GM18909 (cell line): ENCODE measurements at regions not wholly inside any gene's neighbourhood (a gene's known extent, or its start where the extent isn't known, plus 50 kb on each side); places are given as distances from the start of the nearest gene placed in this dataset.

Experiments used
- ATAC-seq: cut with Tn5 transposase; IDR thresholded peaks from one replicate; pipeline ENCODE4 v1.9.1; 2021; ENCODE audit warnings: mild to moderate bottlenecking; ENCODE audit not compliant: unreplicated experiment, poor library complexity

- no peak for ATAC-seq
Measured at GRCh38 chr6:14921170-14921569, 324.7 kb upstream of the JARID2 start.

- no peak for ATAC-seq
Measured at GRCh38 chr6:14921878-14922671, 323.8 kb upstream of the JARID2 start.

- no peak for ATAC-seq
Measured at GRCh38 chr6:14922706-14923460, 323.0 kb upstream of the JARID2 start.

- no peak for ATAC-seq
Measured at GRCh38 chr6:14924126-14925024, 321.5 kb upstream of the JARID2 start.

GRCh38 chr6:14925025-14925698 lies 320.7 kb upstream of the JARID2 start:
- ATAC-seq, result no peak

GRCh38 chr6:14925699-14926026 lies 320.2 kb upstream of the JARID2 start:
- ATAC-seq, result no peak

GRCh38 chr6:14927398-14927797 lies 318.5 kb upstream of the JARID2 start:
- ATAC-seq, result no peak

- ATAC-seq, result no peak
Measured at GRCh38 chr6:14929291-14929690, 316.6 kb upstream of the JARID2 start.

- no peak for ATAC-seq
Measured at GRCh38 chr6:14930366-14930989, 315.4 kb upstream of the JARID2 start.

- ATAC-seq, result no peak
Measured at GRCh38 chr6:14932485-14933182, 313.2 kb upstream of the JARID2 start.

- ATAC-seq, result no peak
Measured at GRCh38 chr6:14933183-14933544, 312.7 kb upstream of the JARID2 start.

GRCh38 chr6:14934013-14934412 lies 311.9 kb upstream of the JARID2 start:
- no peak for ATAC-seq

- ATAC-seq, result no peak
Measured at GRCh38 chr6:14934844-14935243, 311.0 kb upstream of the JARID2 start.

GRCh38 chr6:14936861-14937260 lies 309.0 kb upstream of the JARID2 start:
- no peak for ATAC-seq

GRCh38 chr6:14943116-14943515 lies 302.8 kb upstream of the JARID2 start:
- no peak for ATAC-seq

GRCh38 chr6:14944593-14944992 lies 301.3 kb upstream of the JARID2 start:
- ATAC-seq, result no peak

GRCh38 chr6:14945461-14946185 lies 300.2 kb upstream of the JARID2 start:
- ATAC-seq, result no peak

- no peak for ATAC-seq
Measured at GRCh38 chr6:14946753-14947152, 299.1 kb upstream of the JARID2 start.
